Osteoblast (primary cell): ENCODE measurements at regions not wholly inside any gene's neighbourhood (a gene's known extent, or its start where the extent isn't known, plus 50 kb on each side); places are given as distances from the start of the nearest gene placed in this dataset.

Source experiments
- DNase-seq: peaks from one replicate; pipeline ENCODE4 v3.0.0; 2011; ENCODE audit warnings: low spot score, mixed read lengths; ENCODE audit not compliant: insufficient read length; ENCODE audit errors: missing footprints
- H2AFZ ChIP-seq: 2 replicates; pipeline ENCODE4 v1.6.0; 2011; ENCODE audit warnings: mild to moderate bottlenecking, low read length
- H3K27ac ChIP-seq: 2 replicates; pipeline ENCODE4 v1.5.1; 2011; ENCODE audit warnings: mild to moderate bottlenecking, low read depth, low read length, moderate library complexity
- H3K27me3 ChIP-seq: 2 replicates; pipeline ENCODE4 v1.6.0; 2012; ENCODE audit warnings: mild to moderate bottlenecking, control low read depth, inconsistent platforms, low read length, moderate library complexity; ENCODE audit not compliant: insufficient read depth
- H3K36me3 ChIP-seq: 2 replicates; pipeline ENCODE4 v1.5.1; 2011; ENCODE audit warnings: mild to moderate bottlenecking, low read length, control low read depth, moderate library complexity; ENCODE audit not compliant: insufficient read depth
- H3K4me1 ChIP-seq: 2 replicates; pipeline ENCODE4 v1.5.1; 2011; ENCODE audit warnings: mild to moderate bottlenecking, low read length, control low read depth, moderate library complexity; ENCODE audit not compliant: insufficient read depth
- H3K4me2 ChIP-seq: 2 replicates; pipeline ENCODE4 v1.6.0; 2011; ENCODE audit warnings: mild to moderate bottlenecking, low read length; ENCODE audit not compliant: insufficient read depth
- H3K4me3 ChIP-seq: fragments of 200-600 bp; sonication (generic); 3 replicates; pipeline ENCODE4 v1.5.1; 2012; ENCODE audit warnings: mild to moderate bottlenecking, low read length, inconsistent platforms; ENCODE audit not compliant: insufficient read depth
- H3K79me2 ChIP-seq: 2 replicates; pipeline ENCODE4 v1.6.0; 2012; ENCODE audit warnings: mild to moderate bottlenecking, low read length, control low read depth, inconsistent platforms; ENCODE audit not compliant: insufficient read depth
- H3K9me3 ChIP-seq: 2 replicates; pipeline ENCODE4 v1.5.1; 2011; ENCODE audit warnings: low read depth, low read length, control low read depth
- H4K20me1 ChIP-seq: 2 replicates; pipeline ENCODE4 v1.6.0; 2012; ENCODE audit warnings: mild to moderate bottlenecking, low read length, control low read depth; ENCODE audit not compliant: insufficient read depth
- TF ChIP-seq, protein P1 (sequence below): IDR thresholded peaks from 2 replicates; pipeline ENCODE4 v1.5.1; 2011; ENCODE audit warnings: mild to moderate bottlenecking, low read depth, low read length, moderate library complexity; ENCODE audit errors: extremely low read depth

DNA sequence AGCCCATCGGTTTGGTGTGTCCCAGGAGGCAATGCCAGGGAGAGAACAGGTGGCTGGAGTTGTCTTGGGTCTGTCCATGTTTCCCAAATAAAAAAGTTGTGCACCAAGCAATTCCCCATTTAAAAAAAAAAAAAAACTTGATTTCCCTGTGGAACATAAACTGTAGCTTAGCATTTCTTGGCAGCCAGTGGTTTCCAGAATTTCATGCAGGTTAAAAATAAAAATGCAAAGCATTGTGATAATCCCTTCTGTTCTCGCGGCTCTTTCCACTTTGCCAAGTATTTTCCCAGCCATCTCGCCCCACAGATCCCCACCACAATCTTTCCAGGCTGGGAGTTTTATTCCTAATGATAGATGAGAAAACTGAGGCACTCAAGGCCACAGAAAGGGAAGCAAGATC lies 51.4 kb upstream of the MSX1 start:
- TF ChIP-seq, protein P1, sequence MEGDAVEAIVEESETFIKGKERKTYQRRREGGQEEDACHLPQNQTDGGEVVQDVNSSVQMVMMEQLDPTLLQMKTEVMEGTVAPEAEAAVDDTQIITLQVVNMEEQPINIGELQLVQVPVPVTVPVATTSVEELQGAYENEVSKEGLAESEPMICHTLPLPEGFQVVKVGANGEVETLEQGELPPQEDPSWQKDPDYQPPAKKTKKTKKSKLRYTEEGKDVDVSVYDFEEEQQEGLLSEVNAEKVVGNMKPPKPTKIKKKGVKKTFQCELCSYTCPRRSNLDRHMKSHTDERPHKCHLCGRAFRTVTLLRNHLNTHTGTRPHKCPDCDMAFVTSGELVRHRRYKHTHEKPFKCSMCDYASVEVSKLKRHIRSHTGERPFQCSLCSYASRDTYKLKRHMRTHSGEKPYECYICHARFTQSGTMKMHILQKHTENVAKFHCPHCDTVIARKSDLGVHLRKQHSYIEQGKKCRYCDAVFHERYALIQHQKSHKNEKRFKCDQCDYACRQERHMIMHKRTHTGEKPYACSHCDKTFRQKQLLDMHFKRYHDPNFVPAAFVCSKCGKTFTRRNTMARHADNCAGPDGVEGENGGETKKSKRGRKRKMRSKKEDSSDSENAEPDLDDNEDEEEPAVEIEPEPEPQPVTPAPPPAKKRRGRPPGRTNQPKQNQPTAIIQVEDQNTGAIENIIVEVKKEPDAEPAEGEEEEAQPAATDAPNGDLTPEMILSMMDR = no peak
- Histone ChIP-seq H3K4me3 (no peak overlapping the region), H3K27ac (no peak overlapping the region), H2AFZ (no peak overlapping the region), H3K27me3 (peaks cover 10% of the 10 kb centered on the region), H3K9me3 (no peaks in the 10 kb centered on the region), H3K79me2 (no peaks in the 10 kb centered on the region), H3K4me1 (no peaks in the 10 kb centered on the region), H3K4me2 (no peak overlapping the region), H4K20me1 (no peaks in the 10 kb centered on the region), H3K36me3 (no peaks in the 10 kb centered on the region)
- DNase-seq = no peak

DNA sequence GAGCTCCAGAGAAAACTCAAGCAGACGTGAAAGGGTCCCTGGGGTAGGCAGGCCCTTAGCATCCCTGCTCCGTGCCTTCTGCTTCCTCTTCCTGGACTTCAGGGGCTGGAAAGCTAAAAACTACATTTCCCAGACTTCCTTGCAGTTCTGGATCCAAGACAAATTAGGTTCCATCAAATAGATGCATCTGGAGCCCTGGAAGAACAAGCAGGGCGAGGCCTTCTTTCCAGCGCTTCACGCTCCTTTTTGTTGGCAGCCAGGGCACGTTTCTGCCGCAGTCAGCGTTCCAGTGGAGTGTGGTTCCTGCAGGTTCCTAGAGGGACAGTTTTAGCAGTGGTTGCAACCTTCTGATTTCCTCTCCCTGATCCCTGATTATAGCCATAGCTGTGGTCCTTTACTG lies 53.6 kb upstream of the MSX1 start:
- no peak for DNase-seq
- Histone ChIP-seq H3K36me3 (no peaks in the 10 kb centered on the region), H2AFZ (no peak overlapping the region), H3K9me3 (no peaks in the 10 kb centered on the region), H3K4me2 (no peak overlapping the region), H4K20me1 (no peaks in the 10 kb centered on the region), H3K27me3 (no peaks in the 10 kb centered on the region), H3K27ac (no peak overlapping the region), H3K4me3 (no peak overlapping the region), H3K4me1 (no peaks in the 10 kb centered on the region), H3K79me2 (no peaks in the 10 kb centered on the region)
- TF ChIP-seq, protein P1 = no peak

DNA sequence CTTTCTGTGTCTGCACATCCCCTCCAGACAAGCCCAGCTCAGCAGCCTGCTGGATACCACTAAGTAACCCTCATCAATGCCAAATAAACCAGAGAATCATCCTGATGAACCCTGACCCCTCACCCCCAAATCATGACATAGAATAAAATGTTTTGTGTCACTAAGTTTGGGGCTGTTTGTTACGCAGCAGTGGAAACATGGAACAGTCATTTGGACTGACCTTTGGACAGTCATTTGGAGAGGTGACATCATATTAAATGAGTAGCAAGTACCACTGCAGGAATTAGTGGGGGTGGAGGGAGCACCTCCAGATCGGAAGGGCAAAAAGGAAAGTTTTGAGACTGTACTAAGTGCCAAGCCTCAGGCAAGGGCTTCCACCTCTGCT lies 55.6 kb upstream of the MSX1 start:
- DNase-seq = no peak
- TF ChIP-seq, protein P1 = no peak

DNA sequence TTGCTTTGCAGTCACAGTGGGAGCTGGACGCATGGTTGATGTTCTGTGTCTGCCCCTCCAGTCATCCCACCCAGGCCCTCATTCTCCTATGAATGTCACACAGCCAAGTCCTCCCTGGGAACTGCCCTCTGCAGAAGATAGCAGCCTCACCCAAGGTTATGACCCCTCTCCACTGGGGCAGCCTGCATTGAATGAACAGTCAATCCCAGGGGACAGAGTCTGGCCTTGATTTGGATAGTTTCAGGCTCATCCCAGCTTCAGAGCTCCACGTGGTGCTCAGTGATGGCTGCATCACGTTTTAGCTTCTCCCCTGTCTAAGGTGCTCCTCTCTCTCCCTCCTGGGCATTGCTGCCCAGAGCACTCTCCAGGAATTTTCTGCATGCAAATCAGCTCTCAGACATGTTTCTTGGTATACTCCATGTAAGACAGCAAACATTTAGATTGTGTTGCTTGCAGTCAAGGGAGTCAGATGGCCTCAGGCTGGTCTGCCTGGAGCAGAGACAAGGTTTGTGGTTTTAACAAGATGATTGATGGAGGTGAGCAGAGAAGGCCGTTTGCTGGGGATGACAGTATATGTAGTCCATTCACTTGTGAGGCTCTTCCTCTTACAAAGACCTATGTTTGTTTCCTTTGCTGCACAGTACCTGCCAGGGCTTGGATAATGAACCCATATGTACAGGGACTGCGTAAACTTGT lies 56.1 kb upstream of the MSX1 start:
- H3K27ac ChIP-seq = no peak overlapping the region
- H3K79me2 ChIP-seq = no peaks in the 10 kb centered on the region
- no peaks in the 10 kb centered on the region for H3K27me3 ChIP-seq
- H3K4me2 ChIP-seq = no peak overlapping the region
- no peaks in the 10 kb centered on the region for H3K4me1 ChIP-seq
- H4K20me1 ChIP-seq = no peaks in the 10 kb centered on the region
- no peak overlapping the region for H3K4me3 ChIP-seq
- TF ChIP-seq, protein P1 = no peak
- no peak for DNase-seq
- H2AFZ ChIP-seq = no peak overlapping the region
- no peaks in the 10 kb centered on the region for H3K9me3 ChIP-seq
- H3K36me3 ChIP-seq = no peaks in the 10 kb centered on the region

More for the DNA sequence above, 55.6 kb upstream of the MSX1 start:
- Histone ChIP-seq H2AFZ (no peak overlapping the region), H3K4me2 (no peak overlapping the region), H3K27ac (no peak overlapping the region), H3K4me1 (no peaks in the 10 kb centered on the region), H3K36me3 (no peaks in the 10 kb centered on the region), H3K79me2 (no peaks in the 10 kb centered on the region), H3K27me3 (no peaks in the 10 kb centered on the region), H3K4me3 (no peak overlapping the region), H3K9me3 (no peaks in the 10 kb centered on the region), H4K20me1 (no peaks in the 10 kb centered on the region)
